MM.1S (cell line): ENCODE measurements at regions not wholly inside any gene's neighbourhood (a gene's known extent, or its start where the extent isn't known, plus 50 kb on each side); places are given as distances from the start of the nearest gene placed in this dataset.

Experiments
- DNase-seq: peaks from one replicate; pipeline ENCODE4 v3.0.0-alpha.2; 2015
- H2AFZ ChIP-seq: fragments of 300-600 bp; sonication (generic); 2 replicates; pipeline ENCODE4 v1.6.0; 2016; ENCODE audit warnings: antibody characterized with exemption, low read length
- H3F3A ChIP-seq: fragments of 300-600 bp; sonication (generic); 2 replicates; pipeline ENCODE4 v1.6.1; 2016; ENCODE audit warnings: mild to moderate bottlenecking, antibody characterized with exemption, low read length, moderate library complexity, mixed read lengths; ENCODE audit not compliant: insufficient read depth
- H3K27ac ChIP-seq: fragments of 300-600 bp; sonication (generic); 2 replicates; pipeline ENCODE4 v1.5.1; 2016; ENCODE audit warnings: mild to moderate bottlenecking, low read length
- H3K27me3 ChIP-seq: fragments of 300-600 bp; sonication (generic); replicated peaks from 2 replicates; pipeline ENCODE4 v1.6.0; 2016; ENCODE audit warnings: low read length; ENCODE audit not compliant: insufficient read depth
- H3K36me3 ChIP-seq: fragments of 300-600 bp; sonication (generic); replicated peaks from 2 replicates; pipeline ENCODE4 v1.6.1; 2016; ENCODE audit warnings: mild to moderate bottlenecking, low read length, mixed read lengths; ENCODE audit not compliant: insufficient read depth
- H3K4me1 ChIP-seq: fragments of 300-600 bp; sonication (generic); 2 replicates; pipeline ENCODE4 v1.6.1; 2016; ENCODE audit warnings: low read length, mixed read lengths
- H3K4me2 ChIP-seq: fragments of 300-600 bp; sonication (generic); 2 replicates; pipeline ENCODE4 v1.6.0; 2016; ENCODE audit warnings: low read depth, low read length
- H3K4me3 ChIP-seq: fragments of 300-600 bp; sonication (generic); 2 replicates; pipeline ENCODE4 v1.5.1; 2016; ENCODE audit warnings: low read length, mixed read lengths
- H3K79me2 ChIP-seq: fragments of 300-600 bp; sonication (generic); 2 replicates; pipeline ENCODE4 v1.6.1; 2016; ENCODE audit warnings: mixed run types, low read length, mixed read lengths
- H3K9ac ChIP-seq: fragments of 300-600 bp; sonication (generic); 2 replicates; pipeline ENCODE4 v1.6.1; 2016; ENCODE audit warnings: low read length, mixed read lengths
- H3K9me2 ChIP-seq: fragments of 300-600 bp; sonication (generic); replicated peaks from 2 replicates; pipeline ENCODE4 v1.6.1; 2016; ENCODE audit warnings: mild to moderate bottlenecking, low read length, mixed read lengths; ENCODE audit not compliant: insufficient read depth
- H3K9me3 ChIP-seq: fragments of 300-600 bp; sonication (generic); replicated peaks from 2 replicates; pipeline ENCODE4 v1.6.1; 2016; ENCODE audit warnings: mild to moderate bottlenecking, low read length, mixed read lengths; ENCODE audit not compliant: insufficient read depth
- H4K20me1 ChIP-seq: fragments of 300-600 bp; sonication (generic); 2 replicates; pipeline ENCODE4 v1.6.1; 2016; ENCODE audit warnings: mild to moderate bottlenecking, low read length, moderate library complexity, mixed read lengths; ENCODE audit not compliant: insufficient read depth
- EZH2 ChIP-seq: fragments of 300-600 bp; sonication (generic); optimal IDR thresholded peaks from 2 replicates; pipeline ENCODE3; 2017; ENCODE audit warnings: low read depth, mild to moderate bottlenecking, antibody characterized with exemption, low read length, mixed read lengths
- EZH2phosphoT487 ChIP-seq: fragments of 300-600 bp; sonication (generic); IDR thresholded peaks from 2 replicates; pipeline ENCODE4 v1.6.1; 2018; ENCODE audit warnings: antibody characterized with exemption, low read length
- TF ChIP-seq, protein P1 (sequence below): fragments of 300-600 bp; sonication (generic); IDR thresholded peaks from 2 replicates; pipeline ENCODE4 v1.5.1; 2016; ENCODE audit warnings: antibody characterized with exemption, low read length, mixed read lengths

DNA sequence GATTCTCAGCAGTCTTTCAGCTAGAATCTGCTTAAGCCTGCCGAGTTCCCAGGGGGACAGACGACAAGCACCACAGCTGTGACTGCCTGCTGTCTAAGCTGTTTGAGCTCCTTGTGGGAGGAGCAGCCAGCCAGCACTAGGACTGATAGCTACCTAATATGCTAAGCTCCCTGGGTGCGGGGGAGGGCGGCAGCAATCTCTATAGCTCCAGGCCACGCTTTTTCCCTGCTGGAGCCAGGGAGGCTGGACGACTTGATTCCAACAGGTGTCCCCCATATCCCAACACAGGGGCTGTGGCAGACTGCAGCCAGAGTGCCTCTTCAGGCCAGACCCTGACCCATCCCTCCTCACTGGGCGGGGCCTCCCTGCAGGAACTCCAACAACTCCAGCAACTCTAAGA, 134.1 kb upstream of the ARPP21 start:
- H3F3A ChIP-seq: no peaks in the 10 kb centered on the region
- no peaks in the 10 kb centered on the region for H3K79me2 ChIP-seq
- no peaks in the 10 kb centered on the region for H3K9me2 ChIP-seq
- H3K27me3 ChIP-seq: no peaks in the 10 kb centered on the region
- H2AFZ ChIP-seq: no peak overlapping the region
- no peaks in the 10 kb centered on the region for H3K4me1 ChIP-seq
- H3K4me3 ChIP-seq: no peak overlapping the region
- no peaks in the 10 kb centered on the region for H3K36me3 ChIP-seq
- no peaks in the 10 kb centered on the region for H4K20me1 ChIP-seq
- no peak overlapping the region for H3K4me2 ChIP-seq
- no peak for DNase-seq
- no peaks in the 10 kb centered on the region for H3K9me3 ChIP-seq
- H3K27ac ChIP-seq: no peak overlapping the region
- no peak overlapping the region for H3K9ac ChIP-seq
- TF ChIP-seq, protein P1, sequence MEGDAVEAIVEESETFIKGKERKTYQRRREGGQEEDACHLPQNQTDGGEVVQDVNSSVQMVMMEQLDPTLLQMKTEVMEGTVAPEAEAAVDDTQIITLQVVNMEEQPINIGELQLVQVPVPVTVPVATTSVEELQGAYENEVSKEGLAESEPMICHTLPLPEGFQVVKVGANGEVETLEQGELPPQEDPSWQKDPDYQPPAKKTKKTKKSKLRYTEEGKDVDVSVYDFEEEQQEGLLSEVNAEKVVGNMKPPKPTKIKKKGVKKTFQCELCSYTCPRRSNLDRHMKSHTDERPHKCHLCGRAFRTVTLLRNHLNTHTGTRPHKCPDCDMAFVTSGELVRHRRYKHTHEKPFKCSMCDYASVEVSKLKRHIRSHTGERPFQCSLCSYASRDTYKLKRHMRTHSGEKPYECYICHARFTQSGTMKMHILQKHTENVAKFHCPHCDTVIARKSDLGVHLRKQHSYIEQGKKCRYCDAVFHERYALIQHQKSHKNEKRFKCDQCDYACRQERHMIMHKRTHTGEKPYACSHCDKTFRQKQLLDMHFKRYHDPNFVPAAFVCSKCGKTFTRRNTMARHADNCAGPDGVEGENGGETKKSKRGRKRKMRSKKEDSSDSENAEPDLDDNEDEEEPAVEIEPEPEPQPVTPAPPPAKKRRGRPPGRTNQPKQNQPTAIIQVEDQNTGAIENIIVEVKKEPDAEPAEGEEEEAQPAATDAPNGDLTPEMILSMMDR: no peak
- TF ChIP-seq EZH2: no peak
- TF ChIP-seq EZH2phosphoT487: no peak

GRCh38 chr3:35505772-35506171, 133.6 kb upstream of the ARPP21 start:
- no peak for DNase-seq
- no peak overlapping the region for H3K4me2 ChIP-seq
- H3K9me2 ChIP-seq: no peaks in the 10 kb centered on the region
- no peaks in the 10 kb centered on the region for H3K9me3 ChIP-seq
- no peaks in the 10 kb centered on the region for H3K79me2 ChIP-seq
- H3K27me3 ChIP-seq: no peaks in the 10 kb centered on the region
- TF ChIP-seq EZH2: no peak
- no peak for TF ChIP-seq EZH2phosphoT487
- TF ChIP-seq, protein P1: no peak
- H3K4me1 ChIP-seq: no peaks in the 10 kb centered on the region
- no peak overlapping the region for H2AFZ ChIP-seq
- H3K4me3 ChIP-seq: no peak overlapping the region
- H3F3A ChIP-seq: no peaks in the 10 kb centered on the region
- H3K27ac ChIP-seq: no peak overlapping the region
- H3K36me3 ChIP-seq: no peaks in the 10 kb centered on the region
- H4K20me1 ChIP-seq: no peaks in the 10 kb centered on the region
- no peak overlapping the region for H3K9ac ChIP-seq

DNA sequence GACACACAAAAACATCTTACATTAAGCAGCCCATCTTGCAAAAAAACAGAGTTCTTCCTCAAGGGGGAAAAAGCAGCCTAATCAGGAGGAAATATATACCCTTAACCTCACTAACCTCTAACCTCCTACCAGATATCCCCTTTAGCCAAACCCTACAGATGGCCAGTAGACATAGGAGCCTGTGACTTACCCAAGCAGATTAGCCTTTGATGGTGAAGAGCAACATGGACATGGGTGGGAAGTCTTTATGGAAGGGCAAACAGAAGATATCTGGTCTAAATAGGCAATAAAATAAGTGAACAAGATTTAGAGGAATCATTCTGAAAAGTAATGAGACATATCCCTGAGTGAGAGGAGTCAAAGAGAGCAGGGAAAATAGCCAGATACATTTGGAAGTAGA, 119.4 kb upstream of the ARPP21 start:
- H3K9ac ChIP-seq: no peak overlapping the region
- no peak for TF ChIP-seq EZH2phosphoT487
- no peak for TF ChIP-seq EZH2
- TF ChIP-seq, protein P1: no peak
- H2AFZ ChIP-seq: no peak overlapping the region
- H4K20me1 ChIP-seq: no peaks in the 10 kb centered on the region
- H3K79me2 ChIP-seq: no peaks in the 10 kb centered on the region
- 0 out of 2 replicates have a peak overlapping the region, but pooled peaks have one; percentile 6 for H3K4me2 ChIP-seq
- H3K4me3 ChIP-seq: no peak overlapping the region
- DNase-seq: no peak
- H3K4me1 ChIP-seq: peaks cover 10% of the 10 kb centered on the region
- H3K27me3 ChIP-seq: no peaks in the 10 kb centered on the region
- no peaks in the 10 kb centered on the region for H3K9me3 ChIP-seq
- H3K36me3 ChIP-seq: no peaks in the 10 kb centered on the region
- no peaks in the 10 kb centered on the region for H3K9me2 ChIP-seq
- no peaks in the 10 kb centered on the region for H3F3A ChIP-seq
- H3K27ac ChIP-seq: no peak overlapping the region
